Stomach (tissue), 8 donors: ENCODE measurements at regions not wholly inside any gene's neighbourhood (a gene's known extent, or its start where the extent isn't known, plus 50 kb on each side); places are given as distances from the start of the nearest gene placed in this dataset.
"Not testable (repeated sequence)": the region's sequence is repeated elsewhere in the genome, so short reads cannot be mapped to it uniquely, and the experiment has no call there.

ENCODE experiments used
- DNase-seq, 2 donors: peaks; one replicate each; pipeline versions ENCODE4 v3.0.0 to v3.0.0-alpha.2; 2013 to 2019
- H3K27ac ChIP-seq, 5 donors: fragments of 200-600 bp in 4 of 5; sonication (generic) in 4 of 5; one replicate each; pipeline ENCODE4 v1.5.1; 2013 to 2019; ENCODE audit warnings: mild to moderate bottlenecking in 1 of 5, moderate library complexity in 1 of 5
- H3K27me3 ChIP-seq, 3 donors: fragments of 200-600 bp; sonication (generic); one replicate each; pipeline ENCODE4 v1.5.1; 2017 to 2019; ENCODE audit warnings: mixed run types in 1 of 3
- H3K36me3 ChIP-seq, 4 donors: fragments of 200-600 bp; sonication (generic); 1 replicate in 3 of 4; 2 replicates in 1 of 4; pipeline ENCODE4 v1.5.1; 2016 to 2019
- H3K4me1 ChIP-seq, 4 donors: fragments of 200-600 bp; sonication (generic); one replicate each; pipeline ENCODE4 v1.5.1; 2016 to 2019
- H3K4me3 ChIP-seq, 4 donors: fragments of 200-600 bp; sonication (generic) in 3 of 4; one replicate each; pipeline ENCODE4 v1.5.1; 2016 to 2019; ENCODE audit warnings: mild to moderate bottlenecking in 1 of 4
- H3K9me3 ChIP-seq, 4 donors: fragments of 200-600 bp; sonication (generic); one replicate each; pipeline ENCODE4 v1.5.1; 2016 to 2019
- CTCF ChIP-seq, 7 experiments: fragments of 450-650 bp in 4 of 7; fragments of 200-600 bp in 3 of 7; sonication (generic) in 3 of 7; IDR thresholded peaks; one replicate each; pipeline ENCODE4 v1.5.1; 2016 to 2019; ENCODE audit warnings: antibody characterized with exemption in 7 of 7, control low read depth in 2 of 7, mild to moderate bottlenecking in 1 of 7
- EP300 ChIP-seq: sonication (generic); formaldehyde crosslinking; IDR thresholded peaks from one replicate; pipeline ENCODE4 v1.6.1; 2017; ENCODE audit warnings: antibody characterized with exemption
- POLR2A ChIP-seq, 4 donors: fragments of 450-650 bp; IDR thresholded peaks; one replicate each; pipeline ENCODE4 v1.6.1; 2016; ENCODE audit warnings: antibody characterized with exemption in 4 of 4, control low read depth in 2 of 4, mild to moderate bottlenecking in 1 of 4, moderate library complexity in 1 of 4
- POLR2AphosphoS5 ChIP-seq, 3 donors: sonication (generic); formaldehyde crosslinking; IDR thresholded peaks; one replicate each; pipeline ENCODE4 v1.6.1; 2016; ENCODE audit warnings: antibody characterized with exemption in 3 of 3
- WGBS, 5 donors: extraction: QIAGEN DNeasy Blood & Tissue Kit in 3 of 5; methylation state at CpG; one replicate each; pipeline versions ENCODE4 v1.1.5 to v1.1.7; 2013 to 2018; 5-methylcytosine and 5-hydroxymethylcytosine counted together
- intact Hi-C: fragments of 100-400 bp; cut with DNase I; formaldehyde crosslinking; loops from one replicate; pipeline ENCODE4 v1.15.1; 2023; ENCODE audit warnings: low total_unique reads
- donor health status: healthy with polysubstance abuse.
- donor health status: Bipolar disorder and iron deficiency.
- donor health status: healthy.

- H3K36me3 ChIP-seq, result no peaks in the 10 kb centered on the region
- peaks cover 0 to 4% (median 0%) of the 10 kb centered on the region in 4 donors for H3K9me3 ChIP-seq
- TF ChIP-seq EP300 (no peak), POLR2A (IDR thresholded peaks at IDR 0.05) (no peak), CTCF (IDR thresholded peaks at IDR 0.05) (no peak), POLR2AphosphoS5 (IDR thresholded peaks at IDR 0.05) (peak in 1 of 3 donors; percentile 19)
- no peaks in the 10 kb centered on the region for H3K27me3 ChIP-seq
- DNase-seq, result no peak
- intact Hi-C loops, result no loop called here
- peak overlapping the region in 2 of 5 donors; percentile 11 to 39 for H3K27ac ChIP-seq
- H3K4me1 ChIP-seq, result no peaks in the 10 kb centered on the region
- H3K4me3 ChIP-seq, result no peak overlapping the region
These were observed 57.5 kb upstream of the KIAA0040 start for GRCh38 chr1:175250027-175250426.

GRCh38 chr1:175248036-175248435, 55.5 kb upstream of the KIAA0040 start:
- 58 to 70% (median 63%) methylated on average over 3 of the region's 3 CpGs for WGBS, 5 donors
- H3K4me3 ChIP-seq, H3K27me3 ChIP-seq, H3K4me1 ChIP-seq, H3K36me3 ChIP-seq, DNase-seq, H3K27ac ChIP-seq, intact Hi-C loops: not testable (repeated sequence)
- H3K9me3 ChIP-seq, result peaks cover 0 to 21% (median 9%) of the 10 kb centered on the region in 4 donors

- H3K4me1 ChIP-seq, H3K27ac ChIP-seq, H3K27me3 ChIP-seq, intact Hi-C loops, H3K36me3 ChIP-seq, H3K4me3 ChIP-seq, DNase-seq: not testable (repeated sequence)
- WGBS, 5 donors, result 87 to 100% (median 94%) methylated on average over 5 of the region's 5 CpGs
- peaks cover 0 to 21% (median 9%) of the 10 kb centered on the region in 4 donors for H3K9me3 ChIP-seq
These were observed 54.5 kb upstream of the KIAA0040 start for GRCh38 chr1:175247056-175247455.

GRCh38 chr1:175245324-175245723, 52.7 kb upstream of the KIAA0040 start:
- intact Hi-C loops, result no loop called here
- H3K4me1 ChIP-seq, result no peaks in the 10 kb centered on the region
- H3K27me3 ChIP-seq, result no peaks in the 10 kb centered on the region
- H3K4me3 ChIP-seq, result no peak overlapping the region
- 91 to 100% (median 95%) methylated on average over 1 of the region's 1 CpG for WGBS, 5 donors
- no peak for DNase-seq
- no peak overlapping the region for H3K27ac ChIP-seq
- no peaks in the 10 kb centered on the region for H3K36me3 ChIP-seq
- peaks cover 0 to 18% (median 9%) of the 10 kb centered on the region in 4 donors for H3K9me3 ChIP-seq
- TF ChIP-seq EP300, result no peak
- no peak for TF ChIP-seq POLR2AphosphoS5 (IDR thresholded peaks at IDR 0.05)
- no peak for TF ChIP-seq POLR2A (IDR thresholded peaks at IDR 0.05)
- no peak for TF ChIP-seq CTCF (IDR thresholded peaks at IDR 0.05)

- no peaks in the 10 kb centered on the region for H3K27me3 ChIP-seq
- no peaks in the 10 kb centered on the region for H3K36me3 ChIP-seq
- intact Hi-C loops, result no loop called here
- TF ChIP-seq POLR2A (IDR thresholded peaks at IDR 0.05), result no peak
- no peak for TF ChIP-seq POLR2AphosphoS5 (IDR thresholded peaks at IDR 0.05)
- no peak for TF ChIP-seq EP300
- TF ChIP-seq CTCF (IDR thresholded peaks at IDR 0.05), result no peak
- DNase-seq, result no peak
- H3K4me3 ChIP-seq, result no peak overlapping the region
- WGBS, 5 donors, result 73 to 92% (median 85%) methylated on average over 1 of the region's 1 CpG
- H3K9me3 ChIP-seq, result peaks cover 0 to 18% (median 9%) of the 10 kb centered on the region in 4 donors
- no peak overlapping the region for H3K27ac ChIP-seq
- H3K4me1 ChIP-seq, result no peaks in the 10 kb centered on the region
These were observed 51.6 kb upstream of the KIAA0040 start for GRCh38 chr1:175244206-175244605.
